NCI-H524 (cell line): ENCODE measurements at regions not wholly inside any gene's neighbourhood (a gene's known extent, or its start where the extent isn't known, plus 50 kb on each side); places are given as distances from the start of the nearest gene placed in this dataset.

Experiments used
- DNase-seq, 2 experiments: peaks; one replicate each; lab custom pipeline; 2025; lab: John Stamatoyannopoulos, UW

DNA sequence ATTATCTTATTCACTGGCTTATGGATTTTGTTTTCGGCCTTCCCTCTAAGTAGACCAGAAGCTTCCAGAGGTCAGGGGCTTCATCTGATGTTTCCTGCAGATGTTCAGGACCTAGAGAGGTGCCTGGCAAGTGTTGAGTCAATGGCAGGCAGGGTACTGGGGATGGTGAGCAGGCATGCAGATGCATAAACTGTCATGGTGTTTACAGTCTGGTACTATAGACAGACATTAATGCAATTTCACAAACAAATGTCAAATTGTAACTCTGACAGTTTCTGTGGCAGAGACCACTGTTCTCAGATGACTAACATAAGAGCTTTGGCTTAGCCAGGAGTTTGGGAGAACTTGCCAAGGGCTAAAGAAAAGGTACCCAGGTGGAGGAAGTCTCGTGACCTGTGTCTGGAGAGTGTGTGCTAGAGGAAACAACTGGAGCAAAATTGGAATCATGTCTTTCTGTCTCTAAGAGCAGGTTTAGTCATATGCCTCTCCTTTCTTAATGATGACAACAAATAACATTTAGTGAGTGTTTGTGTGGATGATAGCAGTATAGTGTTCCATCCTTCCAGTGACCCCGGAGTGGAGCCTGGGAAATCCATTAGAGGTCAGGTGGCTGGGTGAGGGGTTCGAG is 53.7 kb upstream of the TRAK1 start:
- DNase-seq: no peak

DNA sequence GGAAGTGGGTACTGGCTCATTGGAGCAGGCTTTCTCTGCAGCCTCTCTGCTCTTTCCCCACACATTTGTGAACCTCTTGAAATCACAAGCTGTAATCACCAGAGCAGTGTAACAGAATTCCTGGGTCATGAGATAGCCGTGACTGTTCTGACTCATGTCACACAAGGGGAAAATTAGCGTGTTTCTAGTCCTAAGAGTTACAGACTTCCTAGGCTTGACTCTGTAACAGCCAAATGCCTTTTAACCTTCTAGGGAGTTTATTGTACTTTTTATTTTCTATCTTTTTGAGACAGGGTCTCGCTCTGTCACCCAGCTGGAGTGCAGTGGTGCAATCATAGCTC is 54.7 kb upstream of the TRAK1 start:
- no peak for DNase-seq

DNA sequence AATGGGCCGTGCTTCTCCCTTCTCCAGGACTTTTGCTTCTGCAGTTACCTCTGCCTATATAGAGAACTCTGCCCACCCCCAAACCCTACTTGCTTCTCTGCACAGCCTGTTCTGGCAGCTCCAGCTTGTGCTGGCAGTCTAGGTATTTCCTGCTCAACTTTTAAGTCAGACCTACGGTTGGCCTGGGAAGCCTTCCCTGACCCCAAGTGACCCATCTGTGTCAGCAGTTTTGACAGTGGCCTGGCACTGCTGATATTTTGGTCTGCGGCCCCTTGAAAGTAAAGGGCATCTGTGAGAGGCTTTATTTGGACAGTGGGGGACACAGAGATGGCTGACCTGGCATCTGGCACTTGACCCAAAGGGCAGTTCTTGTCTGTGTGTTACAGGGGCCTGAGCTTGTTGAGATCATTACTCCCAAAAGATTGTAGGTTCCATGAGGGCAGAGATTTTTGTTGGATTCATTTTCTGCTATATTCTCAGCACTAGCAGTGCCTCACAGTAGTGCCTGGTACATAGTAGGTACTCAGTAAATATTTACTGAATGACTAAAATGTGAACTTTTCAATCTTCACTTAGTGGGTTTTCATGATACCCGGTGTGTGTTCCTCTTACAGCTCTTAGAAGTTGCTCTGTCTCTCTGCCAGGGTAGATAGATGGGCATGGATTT is 55.2 kb upstream of the TRAK1 start:
- no peak for DNase-seq

DNA sequence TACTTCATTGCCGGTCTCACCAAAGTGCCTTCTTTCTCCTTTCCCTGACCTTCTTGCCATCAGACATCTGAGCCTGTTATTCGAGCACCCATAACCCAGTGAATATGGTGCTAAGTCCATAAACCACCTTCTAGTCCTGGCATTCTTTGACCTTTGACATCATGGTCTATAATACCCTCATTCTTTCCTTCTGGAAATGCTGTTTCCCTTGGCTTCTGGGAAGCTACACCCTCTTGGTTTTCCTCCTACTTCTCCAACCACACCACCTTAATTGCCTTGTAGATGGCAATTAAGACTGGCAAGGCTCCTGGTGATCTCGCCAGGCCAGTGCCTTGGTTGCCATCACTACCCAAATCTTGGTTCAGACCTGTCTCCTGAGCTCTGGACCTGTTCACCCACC is 56.1 kb upstream of the TRAK1 start:
- no peak for DNase-seq

DNA sequence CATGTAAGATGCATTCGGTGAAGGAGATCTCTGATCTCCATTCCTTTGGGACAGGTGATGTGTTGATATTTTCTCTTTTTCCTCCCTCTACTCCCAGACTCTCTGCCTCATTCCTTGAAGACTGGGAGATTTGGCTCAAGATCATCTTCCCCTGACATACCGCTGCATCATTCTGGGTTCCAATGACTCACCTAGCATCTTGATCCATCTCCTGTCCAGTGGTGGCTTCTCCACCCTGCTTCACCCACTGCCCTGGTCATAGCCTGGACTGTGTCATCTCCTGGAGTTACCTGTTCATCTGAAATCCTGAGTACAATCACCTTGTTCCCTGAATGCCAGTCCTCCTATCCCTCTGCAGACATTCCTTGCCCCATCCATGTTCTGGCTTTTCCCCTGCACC is 57.4 kb upstream of the TRAK1 start:
- no peak for DNase-seq

- DNase-seq: peak; percentile 88 to 94
Observed at GRCh38 chr3:42032693-42033349, 58.3 kb upstream of the TRAK1 start.

- DNase-seq: peak in 1 of 2 experiments; percentile 25
Observed at GRCh38 chr3:42031808-42032480, 59.2 kb upstream of the TRAK1 start.

- DNase-seq: no peak
Observed at GRCh38 chr3:42028474-42028873, 62.7 kb upstream of the TRAK1 start.

DNA sequence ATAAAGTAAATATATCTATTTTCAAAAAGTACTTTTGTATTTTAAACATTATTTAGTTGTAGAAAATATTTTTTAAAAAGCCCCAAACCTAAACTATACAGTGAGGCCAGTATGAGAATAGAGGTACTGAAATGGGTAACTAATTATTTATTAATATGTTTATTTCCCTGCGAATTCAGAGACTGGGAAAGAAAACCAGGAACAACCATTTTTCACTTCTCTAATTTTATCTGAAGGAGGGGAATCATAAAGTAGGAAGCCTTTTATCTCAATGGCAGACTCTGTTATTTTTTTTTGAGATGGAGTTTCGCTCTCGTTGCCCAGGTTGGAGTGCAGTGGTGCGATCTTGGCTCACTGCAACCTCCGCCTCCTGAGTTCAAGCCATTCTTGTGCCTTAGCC is 63.6 kb upstream of the TRAK1 start:
- DNase-seq: no peak

DNA sequence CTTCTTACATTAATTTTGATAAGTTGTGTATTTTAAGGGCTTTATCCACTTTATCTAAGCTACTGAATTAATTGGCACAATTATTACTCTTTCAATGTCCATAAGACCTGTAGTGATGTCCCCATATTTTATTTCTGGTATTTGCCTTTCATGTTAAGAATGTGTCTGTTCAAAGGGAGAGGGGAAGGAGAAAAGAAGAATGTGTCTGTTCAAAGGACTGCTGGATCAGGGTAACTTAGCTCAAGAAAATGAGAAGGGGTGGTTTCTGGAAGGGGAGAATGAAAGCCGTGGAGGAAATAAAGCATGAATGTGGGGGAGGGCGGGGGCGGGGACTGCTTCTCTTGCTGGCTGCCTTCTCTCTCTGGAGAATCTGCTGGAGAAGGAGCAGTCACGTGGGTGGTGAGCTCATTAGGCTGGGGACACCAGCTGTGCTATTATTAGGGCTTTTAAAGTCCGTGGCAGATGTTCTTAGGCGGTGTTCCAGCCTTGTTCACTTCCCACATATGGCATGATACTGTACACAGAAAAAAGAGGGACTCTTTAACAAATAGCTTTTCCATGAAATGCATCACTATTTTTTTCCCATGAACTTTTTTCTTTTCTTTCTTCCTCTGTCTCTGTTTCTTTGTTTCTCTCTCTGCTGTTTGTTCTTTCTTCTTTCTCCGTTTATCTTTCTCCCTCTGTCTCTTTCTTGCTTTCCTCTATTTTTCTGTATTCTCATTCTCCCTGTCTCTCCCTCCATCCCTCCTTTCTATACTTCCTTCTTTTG is 63.7 kb upstream of the ULK4 start:
- peak; percentile 97 to 98 for DNase-seq

DNA sequence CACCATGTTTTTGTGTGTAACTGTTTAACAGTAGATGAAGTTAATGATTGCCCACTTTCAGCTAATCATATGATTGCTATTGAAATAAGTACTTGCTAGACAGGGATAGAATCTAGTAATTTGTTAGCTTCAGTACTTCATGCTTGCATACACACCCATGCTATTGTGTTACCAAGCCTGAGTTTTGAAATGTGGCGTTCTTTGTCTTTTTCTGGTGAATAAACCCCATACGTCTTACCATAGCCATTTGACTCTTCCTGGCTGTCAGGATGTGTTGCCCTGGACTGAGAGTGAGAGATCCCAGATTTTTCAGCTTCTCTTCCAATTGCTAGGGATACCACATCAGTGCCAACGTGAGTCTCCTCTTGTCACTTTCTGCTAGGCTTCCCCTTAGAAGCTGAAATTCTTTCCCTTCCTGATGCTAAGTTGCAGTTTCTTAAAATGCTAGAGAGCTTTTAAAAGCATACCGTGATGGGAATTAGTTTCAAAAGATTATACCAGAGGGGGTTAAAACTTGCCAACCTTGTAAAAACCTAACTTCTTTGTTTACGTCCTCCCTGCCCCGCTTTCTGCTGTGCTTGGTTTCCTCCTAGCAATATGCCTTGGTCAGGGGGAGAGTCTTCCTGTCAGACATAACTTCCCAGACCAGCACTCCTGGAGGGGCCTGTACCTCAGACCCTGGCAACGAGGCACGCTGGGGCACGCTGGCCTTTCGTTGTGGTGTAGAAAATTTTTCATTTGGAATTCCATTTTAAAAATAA is 62.9 kb upstream of the ULK4 start:
- DNase-seq: no peak

GRCh38 chr3:42023380-42023779 is 61.5 kb upstream of the ULK4 start:
- no peak for DNase-seq

GRCh38 chr3:42022355-42022754 is 60.5 kb upstream of the ULK4 start:
- no peak for DNase-seq

GRCh38 chr3:42020684-42021307 is 58.9 kb upstream of the ULK4 start:
- DNase-seq: no peak

GRCh38 chr3:42019953-42020260 is 58.0 kb upstream of the ULK4 start:
- DNase-seq: no peak

GRCh38 chr3:42019144-42019952 is 57.4 kb upstream of the ULK4 start:
- no peak for DNase-seq

- peak; percentile 71 to 79 for DNase-seq
Observed at GRCh38 chr3:42014921-42015533, 53.1 kb upstream of the ULK4 start.

GRCh38 chr3:42014458-42014920 is 52.6 kb upstream of the ULK4 start:
- DNase-seq: peak in 1 of 2 experiments; percentile 25

GRCh38 chr3:42013691-42014457 is 52.0 kb upstream of the ULK4 start:
- DNase-seq: peak; percentile 10 to 31
